PC-9 (cell line): ENCODE measurements at regions not wholly inside any gene's neighbourhood (a gene's known extent, or its start where the extent isn't known, plus 50 kb on each side); places are given as distances from the start of the nearest gene placed in this dataset.

ENCODE experiments used
- BruUV-seq: library from RNA; stranded (reverse); fragments of 400-500 nt; replicated peaks from 2 replicates; lab custom pipeline; 2021; lab: Mats Ljungman, UMichigan
- CTCF ChIA-PET: fragments of 300-600 bp; sonication (Branson Sonifier 250); formaldehyde crosslinking; loops from one replicate; lab custom pipeline; 2022; ENCODE audit warnings: antibody characterized with exemption; lab: Charles Lee
- POLR2A ChIA-PET: fragments of 300-600 bp; sonication (Branson Sonifier 250); formaldehyde crosslinking; loops from one replicate; lab custom pipeline; 2022; ENCODE audit warnings: antibody characterized with exemption; ENCODE audit not compliant: unreplicated experiment; lab: Charles Lee
- DNase-seq, 2 experiments: peaks; one replicate each; pipeline versions ENCODE4 v3.0.0 to v3.0.0-alpha.2; 2015 to 2022; ENCODE audit warnings: mixed read lengths in 1 of 2
- H2AFZ ChIP-seq: fragments of 200-600 bp; sonication (generic); 2 replicates; pipeline ENCODE4 v1.8.1; 2017; ENCODE audit warnings: antibody characterized with exemption
- H3F3A ChIP-seq: fragments of 200-600 bp; sonication (generic); 2 replicates; pipeline ENCODE4 v1.8.1; 2017; ENCODE audit warnings: antibody characterized with exemption, mild to moderate bottlenecking, low read depth; ENCODE audit not compliant: insufficient read depth
- H3K27ac ChIP-seq: fragments of 200-600 bp; sonication (generic); 2 replicates; pipeline ENCODE4 v1.6.1; 2016; ENCODE audit warnings: mixed run types
- H3K27me3 ChIP-seq: fragments of 200-600 bp; sonication (generic); 2 replicates; pipeline ENCODE4 v1.6.1; 2016; ENCODE audit warnings: low read depth, mixed run types; ENCODE audit not compliant: insufficient read depth
- H3K36me3 ChIP-seq: fragments of 200-600 bp; sonication (generic); 2 replicates; pipeline ENCODE4 v1.6.1; 2016; ENCODE audit warnings: low read depth, mixed run types
- H3K4me1 ChIP-seq: fragments of 200-600 bp; sonication (generic); replicated peaks from 2 replicates; pipeline ENCODE4 v1.6.1; 2016; ENCODE audit warnings: mixed run types; ENCODE audit not compliant: insufficient read depth
- H3K4me2 ChIP-seq: fragments of 200-600 bp; sonication (generic); 2 replicates; pipeline ENCODE4 v1.6.1; 2017; ENCODE audit warnings: mixed run types
- H3K4me3 ChIP-seq: fragments of 200-600 bp; sonication (generic); 2 replicates; pipeline ENCODE4 v1.6.1; 2016; ENCODE audit warnings: mixed run types
- H3K79me2 ChIP-seq: fragments of 200-600 bp; sonication (generic); 2 replicates; pipeline ENCODE4 v1.6.1; 2017; ENCODE audit warnings: low read depth, mixed run types
- H3K9me2 ChIP-seq: fragments of 200-600 bp; sonication (generic); 2 replicates; pipeline ENCODE4 v1.8.1; 2017; ENCODE audit warnings: mild to moderate bottlenecking; ENCODE audit not compliant: insufficient read depth
- H3K9me3 ChIP-seq: fragments of 200-600 bp; sonication (generic); 2 replicates; pipeline ENCODE4 v1.8.1; 2016; ENCODE audit warnings: low read depth; ENCODE audit not compliant: insufficient read depth
- H4K20me1 ChIP-seq: fragments of 200-600 bp; sonication (generic); 2 replicates; pipeline ENCODE4 v1.8.1; 2017; ENCODE audit not compliant: insufficient read depth
- CTCF ChIP-seq: fragments of 200-600 bp; sonication (generic); conservative IDR thresholded peaks from 2 replicates; pipeline ENCODE4 v1.6.1; 2017; ENCODE audit warnings: mixed run types, antibody characterized with exemption, mild to moderate bottlenecking, moderate library complexity
- EZH2 ChIP-seq: fragments of 200-600 bp; sonication (generic); IDR thresholded peaks from 2 replicates; pipeline ENCODE4 v1.8.0; 2017; ENCODE audit warnings: antibody characterized with exemption, low read depth
- intact Hi-C: fragments of 100-400 bp; cut with micrococcal nuclease; formaldehyde crosslinking; loops from one replicate; pipeline ENCODE4 v1.10.0; 2022; ENCODE audit not compliant: unreplicated experiment

- Histone ChIP-seq H3K4me2 (no peak overlapping the region), H3K9me3 (no peaks in the 10 kb centered on the region), H4K20me1 (no peaks in the 10 kb centered on the region), H3K36me3 (no peaks in the 10 kb centered on the region), H3K4me1 (no peaks in the 10 kb centered on the region), H3K4me3 (no peak overlapping the region), H3K9me2 (no peaks in the 10 kb centered on the region), H3K79me2 (no peaks in the 10 kb centered on the region), H3K27me3 (peaks cover 35% of the 10 kb centered on the region), H3F3A (no peaks in the 10 kb centered on the region), H3K27ac (no peak overlapping the region), H2AFZ (no peak overlapping the region)
- intact Hi-C loops = no loop called here
- BruUV-seq = no TSS peak
- POLR2A ChIA-PET = no interaction called here
- TF ChIP-seq CTCF (no peak), EZH2 (no peak)
- no peak for DNase-seq
- CTCF ChIA-PET = no interaction called here
Measured at GRCh38 chr12:98280621-98281020, 234.8 kb upstream of the TMPO start.

- no peaks in the 10 kb centered on the region for H3K79me2 ChIP-seq
- no peak overlapping the region for H3K4me3 ChIP-seq
- no peak overlapping the region for H2AFZ ChIP-seq
- no peaks in the 10 kb centered on the region for H3K9me3 ChIP-seq
- no peaks in the 10 kb centered on the region for H3F3A ChIP-seq
- ChIA-PET CTCF (no interaction called here), POLR2A (no interaction called here)
- BruUV-seq = no TSS peak
- no peak for TF ChIP-seq CTCF
- TF ChIP-seq EZH2 = no peak
- intact Hi-C loops = no loop called here
- DNase-seq = no peak
- no peaks in the 10 kb centered on the region for H4K20me1 ChIP-seq
- H3K4me1 ChIP-seq = no peaks in the 10 kb centered on the region
- H3K27ac ChIP-seq = no peak overlapping the region
- H3K36me3 ChIP-seq = no peaks in the 10 kb centered on the region
- H3K27me3 ChIP-seq = peaks cover 4% of the 10 kb centered on the region; the same call in 1 of the 2 replicates
- H3K9me2 ChIP-seq = no peaks in the 10 kb centered on the region; the same call in 1 of the 2 replicates
- no peak overlapping the region for H3K4me2 ChIP-seq
Measured at GRCh38 chr12:98291828-98292227, 223.6 kb upstream of the TMPO start.

- Histone ChIP-seq H3K4me3 (no peak overlapping the region), H3K4me1 (no peaks in the 10 kb centered on the region), H2AFZ (no peak overlapping the region), H3K36me3 (no peaks in the 10 kb centered on the region), H3K9me3 (no peaks in the 10 kb centered on the region), H3K27me3 (peaks cover 4% of the 10 kb centered on the region; the same call in 1 of the 2 replicates), H3F3A (no peaks in the 10 kb centered on the region), H3K79me2 (no peaks in the 10 kb centered on the region), H3K4me2 (no peak overlapping the region), H3K9me2 (no peaks in the 10 kb centered on the region; the same call in 1 of the 2 replicates), H4K20me1 (no peaks in the 10 kb centered on the region), H3K27ac (no peak overlapping the region)
- CTCF ChIA-PET = no interaction called here
- DNase-seq = no peak
- no TSS peak for BruUV-seq
- POLR2A ChIA-PET = no interaction called here
- intact Hi-C loops = no loop called here
- TF ChIP-seq EZH2 (no peak), CTCF (no peak)
Measured at GRCh38 chr12:98294051-98294805, 221.2 kb upstream of the TMPO start.
